Choroid plexus epithelial cell (primary cell): ENCODE measurements at regions not wholly inside any gene's neighbourhood (a gene's known extent, or its start where the extent isn't known, plus 50 kb on each side); places are given as distances from the start of the nearest gene placed in this dataset.
A peak's percentile ranks its signal among the peaks of the same experiment; 100 is the strongest.
"Not testable (repeated sequence)": the region's sequence is repeated elsewhere in the genome, so short reads cannot be mapped to it uniquely, and the experiment has no call there.

Experiments used
- DNase-seq: peaks from one replicate; pipeline ENCODE4 v3.0.0-alpha.2; 2010; ENCODE audit warnings: low read depth
- H3K4me3 ChIP-seq: 2 replicates; pipeline ENCODE4 v1.5.1; 2011; ENCODE audit warnings: low read depth, mild to moderate bottlenecking, control low read depth, low read length, moderate library complexity
- TF ChIP-seq, protein P1 (sequence below): conservative IDR thresholded peaks from 2 replicates; pipeline ENCODE4 v1.5.1; 2011; ENCODE audit warnings: low read depth, mild to moderate bottlenecking, control low read depth, inconsistent platforms, low read length, moderate library complexity

DNA sequence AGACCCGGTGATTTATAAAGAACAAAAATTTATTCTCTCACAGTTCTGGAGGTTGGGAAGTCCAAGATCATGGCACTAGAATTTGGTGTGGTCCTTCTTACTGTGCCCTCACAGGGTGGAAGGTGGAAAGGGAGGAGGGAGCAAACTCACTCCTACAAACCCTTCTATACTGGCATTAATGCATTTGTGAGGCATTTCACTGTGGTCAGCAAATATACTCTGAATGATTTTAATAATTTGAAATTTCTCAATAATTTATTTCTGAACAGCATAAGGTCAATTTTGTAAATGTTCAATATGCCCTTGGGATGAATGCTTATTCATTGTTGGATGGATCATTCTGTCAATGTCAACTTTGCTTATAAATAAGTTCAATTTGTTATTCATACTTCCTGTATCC, 120.6 kb downstream of the GATA6 start:
- TF ChIP-seq, protein P1, sequence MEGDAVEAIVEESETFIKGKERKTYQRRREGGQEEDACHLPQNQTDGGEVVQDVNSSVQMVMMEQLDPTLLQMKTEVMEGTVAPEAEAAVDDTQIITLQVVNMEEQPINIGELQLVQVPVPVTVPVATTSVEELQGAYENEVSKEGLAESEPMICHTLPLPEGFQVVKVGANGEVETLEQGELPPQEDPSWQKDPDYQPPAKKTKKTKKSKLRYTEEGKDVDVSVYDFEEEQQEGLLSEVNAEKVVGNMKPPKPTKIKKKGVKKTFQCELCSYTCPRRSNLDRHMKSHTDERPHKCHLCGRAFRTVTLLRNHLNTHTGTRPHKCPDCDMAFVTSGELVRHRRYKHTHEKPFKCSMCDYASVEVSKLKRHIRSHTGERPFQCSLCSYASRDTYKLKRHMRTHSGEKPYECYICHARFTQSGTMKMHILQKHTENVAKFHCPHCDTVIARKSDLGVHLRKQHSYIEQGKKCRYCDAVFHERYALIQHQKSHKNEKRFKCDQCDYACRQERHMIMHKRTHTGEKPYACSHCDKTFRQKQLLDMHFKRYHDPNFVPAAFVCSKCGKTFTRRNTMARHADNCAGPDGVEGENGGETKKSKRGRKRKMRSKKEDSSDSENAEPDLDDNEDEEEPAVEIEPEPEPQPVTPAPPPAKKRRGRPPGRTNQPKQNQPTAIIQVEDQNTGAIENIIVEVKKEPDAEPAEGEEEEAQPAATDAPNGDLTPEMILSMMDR = no peak
- H3K4me3 ChIP-seq = no peak overlapping the region
- DNase-seq = no peak

DNA sequence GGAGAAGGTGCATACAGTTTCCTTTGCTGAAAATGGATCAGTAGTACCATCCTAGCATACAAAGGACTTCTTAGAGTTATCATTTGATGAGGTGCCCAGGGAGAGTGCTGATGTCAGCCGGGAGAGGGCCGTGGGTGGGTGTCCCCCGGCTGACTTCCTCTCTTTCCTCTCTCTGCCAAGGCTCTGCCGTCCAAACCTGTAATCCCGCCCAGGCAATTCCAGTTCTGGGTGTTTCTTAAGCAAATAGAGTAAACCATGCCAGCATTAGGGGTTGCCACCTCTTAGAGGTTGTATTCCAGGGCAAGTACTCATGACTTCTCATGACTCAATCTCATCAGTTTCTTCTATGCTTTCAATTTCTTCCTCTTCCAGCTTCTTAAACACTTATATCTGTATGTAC, 117.2 kb downstream of the GATA6 start:
- H3K4me3 ChIP-seq = no peak overlapping the region
- no peak for DNase-seq
- TF ChIP-seq, protein P1 = no peak

DNA sequence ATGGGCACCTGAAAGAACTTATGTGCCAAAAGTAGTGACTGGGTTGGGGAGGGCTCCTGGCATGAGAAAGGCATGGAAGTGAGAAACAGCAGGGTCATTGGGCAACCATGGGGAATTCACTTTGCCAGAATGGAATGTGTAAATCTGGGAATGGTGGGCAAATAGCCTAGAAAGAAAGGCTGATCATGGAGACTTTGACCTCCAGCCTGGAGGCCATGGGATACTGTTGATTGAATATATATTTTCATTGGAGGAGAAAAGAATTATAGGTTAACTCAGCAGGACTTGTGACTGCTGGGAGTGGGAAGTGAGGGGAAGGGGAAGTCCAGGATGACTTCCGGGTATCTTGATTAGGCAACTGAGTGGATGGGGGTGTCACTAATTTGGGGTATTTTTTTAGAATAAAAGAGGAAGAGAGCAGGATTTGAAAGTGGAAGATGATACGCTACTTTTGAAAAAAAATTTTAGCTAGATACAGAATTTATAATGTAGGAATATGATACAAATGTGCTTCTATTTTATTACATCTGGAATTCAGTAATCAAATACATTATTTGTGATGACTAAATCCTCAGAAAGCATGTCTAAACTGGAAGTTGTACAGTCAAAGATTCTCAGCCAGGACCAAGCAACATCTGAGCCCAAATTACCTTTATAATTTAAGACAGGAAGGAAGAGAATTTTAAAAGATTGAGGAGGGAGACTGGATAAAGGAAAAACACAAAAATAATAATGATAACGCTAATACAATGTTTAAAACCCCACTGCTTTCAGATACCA, 116.2 kb downstream of the GATA6 start:
- H3K4me3 ChIP-seq = no peak overlapping the region
- TF ChIP-seq, protein P1 = no peak
- DNase-seq = no peak

DNA sequence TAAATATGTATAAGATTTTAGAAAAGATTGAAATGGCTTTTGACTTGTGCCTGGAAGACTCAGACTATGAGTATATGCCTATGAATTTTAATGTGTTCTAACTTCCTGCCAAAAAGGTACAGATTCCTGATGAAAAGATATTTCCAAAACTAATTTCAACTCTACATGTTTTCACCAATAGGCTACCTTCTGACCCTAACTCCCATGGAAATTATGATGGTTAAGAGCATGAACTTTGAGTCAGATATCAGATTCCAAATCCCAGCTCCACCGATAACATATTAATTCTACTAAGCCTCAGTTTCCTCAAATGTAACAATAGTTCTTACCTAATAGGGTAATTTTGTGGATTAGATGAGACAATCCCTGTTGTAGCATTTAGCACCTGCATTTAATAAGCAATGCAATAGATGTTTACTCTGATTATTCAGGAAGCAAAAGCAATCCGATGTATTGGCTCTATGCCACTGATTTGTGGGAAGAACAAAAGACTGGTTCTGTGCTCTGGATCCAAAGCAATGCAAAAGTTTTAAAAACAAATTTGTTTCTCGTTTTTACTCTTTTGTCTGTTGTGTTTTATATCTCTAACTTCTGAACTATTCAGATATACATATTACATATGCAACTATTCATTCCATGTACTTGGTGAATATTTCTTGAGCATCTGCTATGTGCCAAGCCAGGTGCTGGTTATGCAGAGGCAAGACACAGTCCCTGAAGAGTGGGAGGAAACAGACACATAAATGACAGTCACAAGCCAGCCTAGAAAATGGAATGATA, 115.4 kb downstream of the GATA6 start:
- H3K4me3 ChIP-seq = no peak overlapping the region
- TF ChIP-seq, protein P1 = no peak
- no peak for DNase-seq

DNA sequence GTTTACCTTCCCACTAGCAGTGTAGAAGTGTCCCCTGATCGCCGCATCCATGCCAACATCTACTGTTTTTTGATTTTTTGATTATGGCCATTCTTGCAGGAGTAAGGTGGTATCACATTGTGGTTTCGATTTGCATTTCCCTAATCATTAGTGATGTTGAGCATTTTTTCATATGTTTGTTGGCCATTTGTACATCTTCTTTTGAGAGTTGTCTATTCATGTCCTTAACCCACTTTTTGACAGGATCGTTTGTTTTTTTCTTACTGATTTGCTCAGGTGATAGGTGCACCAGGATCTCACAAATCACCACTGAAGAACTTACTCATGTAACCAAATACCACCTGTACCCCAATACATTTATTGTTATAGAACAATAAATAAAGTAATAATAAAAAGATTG, 114.5 kb downstream of the GATA6 start:
- DNase-seq, H3K4me3 ChIP-seq: not testable (repeated sequence)

DNA sequence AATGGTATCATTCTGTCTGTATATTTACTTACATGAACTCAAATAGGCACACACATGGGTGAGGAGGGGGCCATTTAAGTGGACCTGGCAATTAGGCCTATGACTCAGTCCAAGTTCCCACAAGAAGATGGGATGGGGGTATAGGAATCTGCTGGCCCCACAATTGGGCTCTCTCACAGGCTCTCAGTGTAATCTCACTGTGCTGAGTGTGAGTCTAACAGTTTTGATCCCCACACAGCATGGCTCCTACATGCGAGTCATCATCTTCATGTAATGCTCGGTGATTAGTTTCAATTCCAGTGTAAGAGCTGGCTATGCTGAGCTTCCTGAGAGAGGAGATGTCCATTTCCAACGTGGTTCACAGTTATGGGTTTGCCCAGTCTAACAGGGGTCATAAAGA, 114.0 kb downstream of the GATA6 start:
- H3K4me3 ChIP-seq = no peak overlapping the region
- DNase-seq = peak; percentile 59

DNA sequence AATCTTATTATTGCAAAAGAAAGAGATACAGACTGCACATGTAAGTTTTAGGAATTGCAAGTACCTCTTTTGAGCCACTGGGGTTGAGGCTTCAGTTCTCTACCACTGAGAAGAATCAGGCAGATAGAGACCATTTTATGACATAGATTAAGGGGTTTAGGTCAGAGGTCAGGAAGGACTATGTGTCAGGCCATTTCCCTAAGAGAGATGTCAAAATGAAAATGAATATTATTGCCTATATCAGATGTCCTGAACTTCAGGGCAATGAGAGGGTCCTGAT, 113.7 kb downstream of the GATA6 start:
- H3K4me3 ChIP-seq = no peak overlapping the region
- DNase-seq = no peak
- TF ChIP-seq, protein P1 = peak; percentile 8

More for the DNA sequence above, 114.0 kb downstream of the GATA6 start:
- TF ChIP-seq, protein P1 = no peak
